Loucy (cell line): ENCODE measurements at regions not wholly inside any gene's neighbourhood (a gene's known extent, or its start where the extent isn't known, plus 50 kb on each side); places are given as distances from the start of the nearest gene placed in this dataset.

Experiments used
- H2AFZ ChIP-seq: fragments of 200-600 bp; sonication (generic); 2 replicates; pipeline ENCODE4 v1.6.0; 2016; ENCODE audit warnings: antibody characterized with exemption, mild to moderate bottlenecking, low read length, moderate library complexity
- H3F3A ChIP-seq: fragments of 200-600 bp; 2 replicates; pipeline ENCODE4 v1.6.0; 2016; ENCODE audit warnings: antibody characterized with exemption, low read depth, mild to moderate bottlenecking
- H3K27me3 ChIP-seq: fragments of 200-600 bp; sonication (generic); 2 replicates; pipeline ENCODE4 v1.6.1; 2014; ENCODE audit warnings: low read length, mild to moderate bottlenecking; ENCODE audit not compliant: insufficient read depth, poor library complexity, severe bottlenecking
- H3K36me3 ChIP-seq: fragments of 200-600 bp; sonication (generic); 2 replicates; pipeline ENCODE4 v1.6.1; 2016; ENCODE audit warnings: low read length; ENCODE audit not compliant: insufficient read depth
- H3K4me1 ChIP-seq: fragments of 200-600 bp; sonication (generic); 2 replicates; pipeline ENCODE4 v1.5.1; 2014; ENCODE audit warnings: low read length, mild to moderate bottlenecking; ENCODE audit not compliant: insufficient read depth, poor library complexity, severe bottlenecking
- H3K4me2 ChIP-seq: fragments of 200-600 bp; sonication (generic); 2 replicates; pipeline ENCODE4 v1.6.0; 2014; ENCODE audit warnings: antibody characterized with exemption, low read length, low read depth, mild to moderate bottlenecking; ENCODE audit not compliant: poor library complexity, severe bottlenecking
- H3K4me3 ChIP-seq: fragments of 200-600 bp; sonication (generic); 2 replicates; pipeline ENCODE4 v1.5.1; 2014; ENCODE audit warnings: low read length, mild to moderate bottlenecking, mixed read lengths; ENCODE audit not compliant: poor library complexity, severe bottlenecking
- H3K79me2 ChIP-seq: fragments of 200-600 bp; sonication (generic); 2 replicates; pipeline ENCODE4 v1.6.1; 2014; ENCODE audit warnings: low read length; ENCODE audit not compliant: insufficient read depth
- H3K9ac ChIP-seq: fragments of 200-600 bp; sonication (generic); 2 replicates; pipeline ENCODE4 v1.6.0; 2014; ENCODE audit warnings: mild to moderate bottlenecking, low read depth, low read length, moderate library complexity; ENCODE audit not compliant: poor library complexity, severe bottlenecking
- H3K9me2 ChIP-seq: fragments of 200-600 bp; sonication (generic); replicated peaks from 2 replicates; pipeline ENCODE4 v1.6.1; 2016; ENCODE audit warnings: low read depth, low read length, mixed read lengths
- H3K9me3 ChIP-seq: fragments of 200-600 bp; sonication (generic); 2 replicates; pipeline ENCODE4 v1.6.1; 2014; ENCODE audit warnings: mild to moderate bottlenecking, antibody characterized with exemption, low read length, low read depth; ENCODE audit not compliant: insufficient read depth
- H4K20me1 ChIP-seq: fragments of 200-600 bp; sonication (generic); 2 replicates; pipeline ENCODE4 v1.6.0; 2014; ENCODE audit warnings: antibody characterized with exemption, low read length, mild to moderate bottlenecking; ENCODE audit not compliant: insufficient read depth, poor library complexity, severe bottlenecking
- CTCF ChIP-seq: fragments of 200-600 bp; sonication (generic); conservative IDR thresholded peaks from 2 replicates; pipeline ENCODE4 v1.5.1; 2014; ENCODE audit warnings: mild to moderate bottlenecking, antibody characterized with exemption, low read length
- EZH2phosphoT487 ChIP-seq: fragments of 200-600 bp; IDR thresholded peaks from 2 replicates; pipeline ENCODE4 v1.6.1; 2018; ENCODE audit warnings: antibody characterized with exemption, mild to moderate bottlenecking, moderate library complexity, borderline replicate concordance

GRCh38 chr11:69393865-69394233, 87.6 kb upstream of the LINC01488 start:
- Histone ChIP-seq H3K9ac (no peak overlapping the region), H2AFZ (no peak overlapping the region)
- TF ChIP-seq CTCF (no peak), EZH2phosphoT487 (no peak)

GRCh38 chr11:69394234-69394868, 87.1 kb upstream of the LINC01488 start:
- Histone ChIP-seq H2AFZ (no peak overlapping the region), H3K9ac (no peak overlapping the region), H3K4me1 (peaks cover 6% of the 10 kb centered on the region), H3K4me3 (no peak overlapping the region), H3K27me3 (no peaks in the 10 kb centered on the region), H3K9me3 (no peaks in the 10 kb centered on the region), H4K20me1 (no peaks in the 10 kb centered on the region), H3K79me2 (no peaks in the 10 kb centered on the region), H3K4me2 (no peak overlapping the region), H3K9me2 (no peaks in the 10 kb centered on the region), H3K36me3 (no peaks in the 10 kb centered on the region), H3F3A (no peaks in the 10 kb centered on the region)
- no peak for TF ChIP-seq CTCF
- no peak for TF ChIP-seq EZH2phosphoT487

More at GRCh38 chr11:69393865-69394233, 87.6 kb upstream of the LINC01488 start:
- 0 out of 2 replicates have a peak, but pooled peaks cover 2% of the 10 kb centered on the region for H3K9me3 ChIP-seq
- H3K36me3 ChIP-seq = no peaks in the 10 kb centered on the region
- peaks cover 6% of the 10 kb centered on the region for H3K4me1 ChIP-seq
- no peaks in the 10 kb centered on the region for H3F3A ChIP-seq
- no peaks in the 10 kb centered on the region for H3K79me2 ChIP-seq
- no peak overlapping the region for H3K4me3 ChIP-seq
- H4K20me1 ChIP-seq = no peaks in the 10 kb centered on the region
- no peak overlapping the region for H3K4me2 ChIP-seq
- no peaks in the 10 kb centered on the region for H3K9me2 ChIP-seq
- H3K27me3 ChIP-seq = no peaks in the 10 kb centered on the region

GRCh38 chr11:69394869-69395246, 86.6 kb upstream of the LINC01488 start:
- TF ChIP-seq EZH2phosphoT487 (no peak), CTCF (no peak)
- Histone ChIP-seq H3K9me3 (no peaks in the 10 kb centered on the region), H3K4me3 (no peak overlapping the region), H2AFZ (no peak overlapping the region), H3K4me1 (peaks cover 6% of the 10 kb centered on the region), H4K20me1 (no peaks in the 10 kb centered on the region), H3F3A (no peaks in the 10 kb centered on the region), H3K9me2 (no peaks in the 10 kb centered on the region), H3K4me2 (no peak overlapping the region), H3K79me2 (no peaks in the 10 kb centered on the region), H3K27me3 (no peaks in the 10 kb centered on the region), H3K9ac (no peak overlapping the region), H3K36me3 (no peaks in the 10 kb centered on the region)
